GM18907 (cell line): ENCODE measurements at regions not wholly inside any gene's neighbourhood (a gene's known extent, or its start where the extent isn't known, plus 50 kb on each side); places are given as distances from the start of the nearest gene placed in this dataset.
"Not testable (repeated sequence)": the region's sequence is repeated elsewhere in the genome, so short reads cannot be mapped to it uniquely, and the experiment has no call there.

ENCODE experiments used
- ATAC-seq: cut with Tn5 transposase; IDR thresholded peaks from one replicate; pipeline ENCODE4 v1.9.1; 2021; ENCODE audit warnings: mild to moderate bottlenecking, moderate library complexity; ENCODE audit not compliant: unreplicated experiment

DNA sequence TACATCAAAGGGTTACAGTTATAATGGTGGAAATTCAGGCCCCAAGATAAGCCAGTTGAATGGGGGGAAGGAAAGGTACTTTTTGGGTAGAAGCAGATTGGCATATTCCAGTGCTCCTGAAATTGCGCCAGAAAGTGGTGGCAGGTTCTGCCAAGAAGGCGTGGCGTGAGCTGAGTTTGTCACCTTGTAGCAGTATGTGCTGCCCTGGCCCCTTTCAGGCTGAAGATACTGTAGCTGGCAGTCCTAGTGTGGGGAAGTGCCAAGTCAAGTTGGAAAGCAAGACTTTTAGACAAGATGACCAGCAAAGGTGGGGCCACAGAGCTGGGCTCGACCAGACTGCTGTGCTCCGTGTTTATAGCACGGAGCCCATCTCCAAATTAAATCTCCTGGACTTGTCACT, 133.6 kb upstream of the GLRA1 start:
- ATAC-seq: no peak

DNA sequence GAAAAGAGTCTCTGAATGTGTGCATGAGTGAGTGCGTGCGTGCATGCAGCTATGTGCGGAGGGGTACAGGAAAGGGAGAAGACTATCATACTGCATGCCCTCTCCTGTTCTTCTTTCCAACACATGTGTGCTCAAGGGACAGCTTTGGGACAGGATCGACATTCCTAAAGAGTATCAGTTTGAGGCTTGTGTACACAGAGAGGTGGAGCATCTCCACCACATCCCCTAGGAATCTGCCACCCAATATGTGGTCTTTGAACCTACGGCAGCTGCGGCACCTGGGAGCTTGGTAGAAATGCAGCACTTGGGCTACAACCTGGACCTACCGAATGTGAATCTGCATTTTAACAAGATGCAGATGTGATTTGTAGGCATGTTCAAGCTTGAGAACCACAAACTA, 132.3 kb upstream of the GLRA1 start:
- ATAC-seq: no peak

DNA sequence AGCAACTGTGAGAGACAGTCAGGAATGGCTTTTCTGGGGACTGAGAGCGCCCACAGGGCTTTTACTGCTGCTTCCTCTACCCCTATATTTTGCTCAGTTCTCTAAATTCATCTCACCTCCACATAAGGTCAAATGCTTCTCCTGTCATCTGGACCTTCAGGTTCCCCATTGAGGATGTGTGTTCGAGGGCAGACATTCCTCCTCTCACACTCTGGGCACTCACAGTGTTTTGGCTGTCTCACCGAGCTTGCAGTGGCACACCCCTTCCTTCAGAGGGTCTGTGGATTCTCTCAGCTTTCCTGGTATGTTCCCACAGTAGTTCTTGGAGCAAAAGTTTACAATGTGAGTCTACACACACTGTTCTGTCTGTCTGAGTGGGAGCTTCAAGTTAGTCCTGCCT, 127.8 kb upstream of the GLRA1 start:
- ATAC-seq: no peak

DNA sequence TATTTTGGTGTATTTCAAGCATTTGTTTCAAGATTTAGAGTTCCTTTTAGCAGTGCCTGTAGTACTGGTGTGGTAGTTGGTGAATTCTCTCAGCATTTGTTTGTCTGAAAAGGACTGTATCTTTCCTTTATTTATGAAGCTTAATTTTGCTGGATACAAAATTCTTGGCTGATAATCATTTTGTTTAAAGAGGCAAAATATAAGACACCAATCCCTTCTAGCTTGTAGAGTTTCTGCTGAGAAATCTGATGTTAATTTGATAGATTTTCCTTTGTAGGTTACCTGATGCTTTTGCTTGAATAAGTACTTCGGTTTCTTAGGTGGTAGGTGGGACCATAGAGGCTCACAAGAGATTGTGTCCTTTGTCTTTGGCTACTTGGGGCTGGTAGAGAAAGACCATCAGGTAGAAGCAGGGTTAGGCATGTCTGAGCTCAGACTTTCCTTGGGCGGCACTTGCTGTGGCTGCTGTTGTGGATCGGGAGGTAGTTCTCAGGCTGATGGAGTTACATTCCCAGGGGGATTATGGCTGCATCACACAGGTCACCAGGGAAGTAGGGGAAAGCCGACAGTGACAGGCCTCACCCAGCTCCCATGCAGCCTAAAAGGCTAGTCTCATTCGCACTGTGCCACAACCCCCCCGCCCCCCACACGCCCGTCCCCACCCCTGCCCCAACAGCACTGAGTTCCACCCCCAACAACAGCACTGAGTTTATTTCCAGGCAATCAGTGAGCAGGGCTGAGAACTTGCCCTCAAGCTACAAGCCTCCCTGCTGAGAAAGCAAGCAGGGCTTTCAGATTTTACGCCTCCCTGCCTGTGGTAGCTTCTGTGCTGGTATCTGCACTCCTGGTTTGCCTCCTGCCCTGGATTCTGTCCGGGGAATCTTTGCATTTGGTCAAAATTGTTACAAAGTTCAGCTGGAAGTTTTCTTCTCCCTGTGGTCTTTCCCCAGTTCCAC, 127.1 kb upstream of the GLRA1 start:
- no peak for ATAC-seq

DNA sequence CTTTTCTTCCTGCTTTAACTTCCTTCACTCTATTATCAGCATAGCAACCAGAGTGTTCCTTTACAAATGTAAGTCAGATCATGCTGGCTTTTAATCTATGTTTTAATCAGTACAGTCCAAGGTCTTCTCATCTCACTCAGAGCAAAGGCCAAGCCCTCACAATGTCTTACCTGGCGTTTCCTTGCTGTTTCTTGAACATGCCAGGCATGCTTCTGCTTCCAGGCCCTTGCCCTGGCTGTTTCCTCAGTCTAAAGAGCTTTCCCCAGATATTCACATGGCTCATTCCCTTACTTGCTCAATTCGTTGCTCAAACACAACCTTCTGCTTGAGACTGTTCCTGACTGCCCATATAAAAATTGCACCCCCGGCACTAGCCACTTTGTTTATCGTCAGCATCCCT, 121.7 kb upstream of the GLRA1 start:
- no peak for ATAC-seq

DNA sequence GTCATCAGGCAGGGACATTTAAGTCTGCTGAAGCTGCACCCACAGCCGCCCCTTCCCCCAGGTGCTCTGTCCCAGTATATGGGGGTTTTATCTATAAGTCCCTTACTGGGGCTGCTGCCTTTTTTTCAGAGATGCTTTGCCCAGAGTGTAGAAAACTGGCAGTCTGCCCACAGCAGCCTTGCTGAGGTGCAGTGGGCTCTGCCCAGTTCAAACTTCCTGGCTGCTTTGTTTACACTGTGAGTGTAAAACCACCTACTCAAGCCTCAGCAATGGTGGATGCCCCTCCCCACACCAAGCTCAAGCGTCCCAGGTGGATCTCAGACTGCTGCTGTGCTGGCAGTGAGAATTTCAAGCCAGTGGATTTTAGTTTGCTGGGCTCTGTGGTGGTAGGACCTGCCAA, 114.2 kb upstream of the GLRA1 start:
- not testable (repeated sequence) for ATAC-seq

DNA sequence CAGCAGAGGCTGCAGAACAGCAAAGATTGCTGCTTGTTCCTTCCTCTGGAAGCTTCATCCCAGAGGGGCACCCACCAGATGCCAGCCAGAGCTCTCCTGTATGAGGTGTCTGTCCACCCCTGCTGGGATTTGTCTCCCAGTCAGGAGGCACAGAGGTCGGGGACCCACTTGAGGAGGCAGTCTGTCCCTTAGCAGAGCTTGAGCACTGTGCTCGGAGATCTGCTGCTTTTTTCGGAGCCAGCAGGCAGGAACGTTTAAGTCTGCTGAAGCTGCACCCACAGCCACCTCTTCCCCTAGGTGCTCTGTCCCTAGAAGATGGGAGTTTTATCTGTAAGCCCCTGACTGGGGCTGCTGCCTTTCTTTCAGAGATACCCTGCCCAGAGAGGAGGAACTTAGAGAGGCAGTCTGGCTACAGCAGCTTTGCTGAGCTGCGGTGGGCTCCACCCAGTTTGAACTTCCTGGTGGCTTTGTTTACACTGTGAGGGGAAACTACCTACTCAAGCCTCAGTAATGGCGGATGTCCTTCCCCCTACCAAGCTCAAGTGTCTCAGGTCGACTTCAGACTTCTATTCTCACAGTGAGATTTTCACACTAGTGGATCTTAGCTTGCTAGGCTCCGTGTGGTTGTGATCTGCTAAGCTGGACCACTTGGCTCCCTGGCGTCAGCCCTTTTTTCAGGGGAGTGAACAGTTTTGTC, 101.8 kb upstream of the GLRA1 start:
- ATAC-seq: not testable (repeated sequence)

DNA sequence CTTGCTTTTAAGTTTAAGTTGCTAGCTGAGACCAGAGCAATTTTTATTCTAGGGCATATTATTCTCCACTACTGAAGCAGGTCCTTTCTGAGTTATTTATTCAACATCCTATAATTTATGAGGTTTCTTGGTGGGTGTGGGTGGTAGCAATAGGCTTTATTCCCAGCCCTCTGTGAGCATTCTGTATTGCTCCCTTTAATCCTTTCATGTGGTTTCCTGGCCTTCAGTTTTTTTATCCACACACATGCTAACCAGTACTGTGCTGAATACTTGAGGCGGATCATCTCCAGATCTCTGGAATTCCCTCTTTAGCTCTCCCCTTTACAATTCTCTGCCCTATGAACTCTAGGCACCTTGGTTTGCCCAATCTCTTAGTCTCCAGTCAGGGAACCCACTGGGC, 91.8 kb upstream of the GLRA1 start:
- ATAC-seq: no peak

DNA sequence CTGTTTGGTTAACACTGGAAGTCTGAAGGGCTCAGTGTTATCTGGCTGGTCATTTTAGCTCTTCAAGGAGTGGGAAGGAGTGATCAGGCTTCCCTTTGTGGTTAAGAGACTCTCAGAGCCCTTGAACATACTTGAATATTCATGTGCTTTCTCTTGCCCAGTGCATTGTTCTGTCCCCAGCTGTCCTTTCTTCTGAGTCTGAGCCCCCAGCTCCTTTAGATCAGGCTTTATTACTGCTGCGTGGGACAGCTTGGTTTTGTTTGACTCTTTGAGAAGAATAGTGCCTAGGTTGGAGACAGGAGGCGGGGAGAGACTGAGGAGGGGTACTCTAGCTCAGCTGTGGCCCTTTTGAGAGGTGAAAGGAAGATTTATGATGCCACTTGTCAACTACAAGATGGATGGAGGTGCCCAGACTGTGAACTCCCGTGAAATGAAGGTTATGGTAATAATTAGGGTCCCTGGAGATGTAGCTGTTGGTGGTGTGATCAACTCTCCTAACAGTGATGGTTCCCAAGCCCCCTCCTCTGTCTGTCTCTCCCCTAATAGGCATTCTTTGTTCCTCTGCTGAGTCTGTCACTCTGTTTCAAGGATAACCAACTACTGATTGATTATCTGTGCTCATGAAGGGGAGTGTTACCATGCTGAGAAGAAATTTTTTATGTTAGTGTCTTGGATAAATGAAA, 83.1 kb upstream of the GLRA1 start:
- ATAC-seq: no peak

DNA sequence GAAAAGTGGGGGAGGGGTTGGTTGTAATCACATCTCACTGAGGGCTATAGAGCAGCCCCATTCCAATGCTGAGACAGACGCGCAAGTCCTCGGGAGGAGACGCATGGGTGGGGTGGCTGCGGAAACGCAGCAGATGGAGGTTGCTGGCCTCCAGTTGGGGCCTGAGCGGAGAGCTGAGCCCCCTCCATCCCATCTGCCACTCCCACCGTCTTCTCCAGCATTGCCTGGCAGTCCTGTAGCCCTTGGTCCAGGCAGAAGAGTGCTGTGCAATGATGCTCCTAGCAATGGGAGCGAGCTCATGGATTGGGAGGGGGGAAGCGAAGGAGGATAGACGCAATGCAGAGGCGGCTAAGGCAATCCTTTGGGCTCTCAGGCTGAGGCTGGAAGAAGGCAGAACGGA, 79.4 kb upstream of the GLRA1 start:
- no peak for ATAC-seq
